ENCODE measurements at regions not wholly inside any gene's neighbourhood (a gene's known extent, or its start where the extent isn't known, plus 50 kb on each side); places are given as distances from the start of the nearest gene placed in this dataset.

GRCh38 chr10:130230036-130230435 is 93.8 kb downstream of the GLRX3 start:
- DNase-seq (ENCODE audit: low spot score), result no peak
- in situ Hi-C loops (cut with MboI; ENCODE audit: low pct_unique_long_range_greater_than_20kb, low sequenced_read_pairs, unreplicated experiment), result no loop called here
- TF ChIP-seq CTCF (IDR thresholded peaks at IDR 0.05; ENCODE audit: extremely low read depth, insufficient read depth, missing control alignments), result no peak

- no peak for DNase-seq (ENCODE audit: low spot score)
- no peak for TF ChIP-seq CTCF (IDR thresholded peaks at IDR 0.05; ENCODE audit: extremely low read depth, insufficient read depth, missing control alignments)
- in situ Hi-C loops (cut with MboI; ENCODE audit: low pct_unique_long_range_greater_than_20kb, low sequenced_read_pairs, unreplicated experiment), result no loop called here
Observed at GRCh38 chr10:130230611-130231010, 94.4 kb downstream of the GLRX3 start.

- TF ChIP-seq CTCF (IDR thresholded peaks at IDR 0.05; ENCODE audit: extremely low read depth, insufficient read depth, missing control alignments), result no peak
- in situ Hi-C loops (cut with MboI; ENCODE audit: low pct_unique_long_range_greater_than_20kb, low sequenced_read_pairs, unreplicated experiment), result no loop called here
Observed at GRCh38 chr10:130231251-130231741, 95.1 kb downstream of the GLRX3 start.

GRCh38 chr10:130232166-130233034 is 96.2 kb downstream of the GLRX3 start:
- DNase-seq (ENCODE audit: low spot score), result no peak
- TF ChIP-seq CTCF (IDR thresholded peaks at IDR 0.05; ENCODE audit: extremely low read depth, insufficient read depth, missing control alignments), result no peak
- in situ Hi-C loops (cut with MboI; ENCODE audit: low pct_unique_long_range_greater_than_20kb, low sequenced_read_pairs, unreplicated experiment), result no loop called here

More at GRCh38 chr10:130231251-130231741, 95.1 kb downstream of the GLRX3 start:
- no peak for DNase-seq (ENCODE audit: low spot score)

GRCh38 chr10:130233035-130233360 is 96.8 kb downstream of the GLRX3 start:
- TF ChIP-seq CTCF (IDR thresholded peaks at IDR 0.05; ENCODE audit: extremely low read depth, insufficient read depth, missing control alignments), result no peak
- no peak for DNase-seq (ENCODE audit: low spot score)
- in situ Hi-C loops (cut with MboI; ENCODE audit: low pct_unique_long_range_greater_than_20kb, low sequenced_read_pairs, unreplicated experiment), result no loop called here

- DNase-seq (ENCODE audit: low spot score), result no peak
- in situ Hi-C loops (cut with MboI; ENCODE audit: low pct_unique_long_range_greater_than_20kb, low sequenced_read_pairs, unreplicated experiment), result no loop called here
- TF ChIP-seq CTCF (IDR thresholded peaks at IDR 0.05; ENCODE audit: extremely low read depth, insufficient read depth, missing control alignments), result no peak
Observed at GRCh38 chr10:130233426-130233825, 97.2 kb downstream of the GLRX3 start.
